H1 (cell line): ENCODE measurements at regions not wholly inside any gene's neighbourhood (a gene's known extent, or its start where the extent isn't known, plus 50 kb on each side); places are given as distances from the start of the nearest gene placed in this dataset.

ENCODE experiments used
- ASH2L ChIP-seq: fragments of 200-600, 300-600 bp; sonication (generic); IDR thresholded peaks from one replicate; pipeline ENCODE4 v1.7.1; 2017; ENCODE audit warnings: low read length
- BCL11A ChIP-seq, 2 experiments: IDR thresholded peaks; one replicate each; pipeline ENCODE4 v1.6.1; 2011; ENCODE audit warnings: low read depth in 2 of 2, low read length in 2 of 2, mild to moderate bottlenecking in 2 of 2
- CBX8 ChIP-seq: fragments of 300-800, 300-1000 bp; sonication (generic); IDR thresholded peaks from 2 replicates; pipeline ENCODE4 v1.7.1; 2016; ENCODE audit warnings: low read depth, low read length, borderline replicate concordance
- EZH2 ChIP-seq: fragments of 200-600 bp; sonication (generic); IDR thresholded peaks from 2 replicates; pipeline ENCODE4 v1.7.1; 2012; ENCODE audit warnings: low read depth, mild to moderate bottlenecking, moderate library complexity, low read length, inconsistent platforms; ENCODE audit not compliant: severe bottlenecking
- JUN ChIP-seq: IDR thresholded peaks from 2 replicates; pipeline ENCODE4 v1.6.1; 2011; ENCODE audit warnings: low read depth, mild to moderate bottlenecking, improper control_type of control experiment, low read length
- JUND ChIP-seq: IDR thresholded peaks from 2 replicates; pipeline ENCODE4 v1.6.1; 2011; ENCODE audit warnings: mild to moderate bottlenecking, improper control_type of control experiment, low read length
- POLR2A ChIP-seq, 2 experiments: IDR thresholded peaks; 1 replicate in 1 of 2; 2 replicates in 1 of 2; pipeline ENCODE4 v1.6.1; 2011; ENCODE audit warnings: low read depth in 2 of 2, low read length in 2 of 2, mild to moderate bottlenecking in 2 of 2; ENCODE audit errors: control extremely low read depth in 1 of 2
- POLR2AphosphoS5 ChIP-seq: IDR thresholded peaks from 2 replicates; pipeline ENCODE4 v1.6.1; 2011; ENCODE audit warnings: low read depth, low read length
- SP2 ChIP-seq: IDR thresholded peaks from 2 replicates; pipeline ENCODE4 v1.6.1; 2012; ENCODE audit warnings: mild to moderate bottlenecking, low read length, inconsistent platforms
- TAF1 ChIP-seq: IDR thresholded peaks from 2 replicates; pipeline ENCODE4 v1.6.1; 2011; ENCODE audit warnings: mild to moderate bottlenecking, low read depth, low read length
- TAF7 ChIP-seq: optimal IDR thresholded peaks from 2 replicates; pipeline ENCODE3; 2011; ENCODE audit warnings: low read depth, mild to moderate bottlenecking, inconsistent platforms, low read length, moderate library complexity, borderline replicate concordance
- TF ChIP-seq, protein P1 (sequence below), 3 experiments: IDR thresholded peaks; 1 replicate in 2 of 3; 2 replicates in 1 of 3; pipeline versions ENCODE4 v1.5.1 to v1.6.1; 2011; ENCODE audit warnings: low read length in 3 of 3, mild to moderate bottlenecking in 3 of 3, inconsistent platforms in 2 of 3, low read depth in 1 of 3, moderate library complexity in 1 of 3; ENCODE audit not compliant: insufficient read depth in 1 of 3; ENCODE audit errors: control extremely low read depth in 1 of 3

DNA sequence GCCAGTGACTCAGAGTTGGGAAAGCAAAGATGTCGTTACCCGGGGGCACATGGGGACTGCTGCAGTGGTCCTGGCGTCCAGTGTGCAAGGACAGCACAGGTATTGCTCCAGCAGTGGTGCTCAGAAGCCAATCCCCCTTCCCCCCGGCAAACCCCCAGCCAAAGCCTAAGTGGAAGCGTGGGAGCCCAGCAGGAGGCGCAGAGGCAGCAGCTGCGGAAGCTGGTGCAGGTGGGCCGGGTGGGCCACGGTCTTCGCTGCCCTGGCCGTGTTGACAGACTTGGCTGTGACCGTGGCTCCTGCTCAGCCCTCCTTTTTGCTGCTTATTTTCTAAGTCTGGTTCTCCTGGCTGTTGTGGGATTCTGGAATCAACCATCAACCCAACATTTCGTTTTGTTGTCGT is 369.8 kb upstream of the ST6GAL2 start:
- TF ChIP-seq TAF1, result no peak
- TF ChIP-seq SP2, result no peak
- TF ChIP-seq JUND, result no peak
- TF ChIP-seq, protein P1, sequence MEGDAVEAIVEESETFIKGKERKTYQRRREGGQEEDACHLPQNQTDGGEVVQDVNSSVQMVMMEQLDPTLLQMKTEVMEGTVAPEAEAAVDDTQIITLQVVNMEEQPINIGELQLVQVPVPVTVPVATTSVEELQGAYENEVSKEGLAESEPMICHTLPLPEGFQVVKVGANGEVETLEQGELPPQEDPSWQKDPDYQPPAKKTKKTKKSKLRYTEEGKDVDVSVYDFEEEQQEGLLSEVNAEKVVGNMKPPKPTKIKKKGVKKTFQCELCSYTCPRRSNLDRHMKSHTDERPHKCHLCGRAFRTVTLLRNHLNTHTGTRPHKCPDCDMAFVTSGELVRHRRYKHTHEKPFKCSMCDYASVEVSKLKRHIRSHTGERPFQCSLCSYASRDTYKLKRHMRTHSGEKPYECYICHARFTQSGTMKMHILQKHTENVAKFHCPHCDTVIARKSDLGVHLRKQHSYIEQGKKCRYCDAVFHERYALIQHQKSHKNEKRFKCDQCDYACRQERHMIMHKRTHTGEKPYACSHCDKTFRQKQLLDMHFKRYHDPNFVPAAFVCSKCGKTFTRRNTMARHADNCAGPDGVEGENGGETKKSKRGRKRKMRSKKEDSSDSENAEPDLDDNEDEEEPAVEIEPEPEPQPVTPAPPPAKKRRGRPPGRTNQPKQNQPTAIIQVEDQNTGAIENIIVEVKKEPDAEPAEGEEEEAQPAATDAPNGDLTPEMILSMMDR (IDR thresholded peaks at IDR 0.05; ENCODE audit: control extremely low read depth in 1 of 3, insufficient read depth in 1 of 3, low read depth in 1 of 3, low read length in 3 of 3), result no peak
- no peak for TF ChIP-seq POLR2A (IDR thresholded peaks at IDR 0.05; ENCODE audit: control extremely low read depth in 1 of 2, low read depth in 2 of 2, low read length in 2 of 2)
- no peak for TF ChIP-seq BCL11A (IDR thresholded peaks at IDR 0.05; ENCODE audit: low read depth in 2 of 2, low read length in 2 of 2)
- no peak for TF ChIP-seq ASH2L
- no peak for TF ChIP-seq EZH2
- no peak for TF ChIP-seq JUN
- TF ChIP-seq CBX8, result no peak
- TF ChIP-seq POLR2AphosphoS5, result no peak
- no peak for TF ChIP-seq TAF7
